SK-N-SH treated with all-trans-retinoic acid at 6 μM for 48 hours (cell line): ENCODE measurements at regions not wholly inside any gene's neighbourhood (a gene's known extent, or its start where the extent isn't known, plus 50 kb on each side); places are given as distances from the start of the nearest gene placed in this dataset.

Experiments
- BACH2 ChIP-seq: fragments of 250-450 bp; sonication (Bioruptor Pico); IDR thresholded peaks from 2 replicates; pipeline ENCODE4 v1.9.0; 2021; ENCODE audit warnings: mild to moderate bottlenecking, borderline replicate concordance
- CREB5 ChIP-seq: fragments of 250-450 bp; sonication (Bioruptor Pico); IDR thresholded peaks from 2 replicates; pipeline ENCODE4 v1.5.1; 2020; ENCODE audit warnings: low read depth, mild to moderate bottlenecking, moderate library complexity
- CSDC2 ChIP-seq: fragments of 250-450 bp; sonication (Bioruptor Pico); IDR thresholded peaks from 2 replicates; pipeline ENCODE4 v1.5.0; 2020; ENCODE audit warnings: mild to moderate bottlenecking, moderate library complexity
- ESRRG ChIP-seq: fragments of 250-450 bp; sonication (Bioruptor Pico); IDR thresholded peaks from 2 replicates; pipeline ENCODE4 v1.6.1; 2021; ENCODE audit warnings: mild to moderate bottlenecking
- ISL1 ChIP-seq: fragments of 250-450 bp; sonication (Bioruptor Pico); IDR thresholded peaks from 2 replicates; pipeline ENCODE4 v2.1.2; 2022; ENCODE audit warnings: mild to moderate bottlenecking, moderate library complexity
- PATZ1 ChIP-seq: fragments of 250-450 bp; sonication (Bioruptor Pico); IDR thresholded peaks from 2 replicates; pipeline ENCODE4 v1.8.0; 2020; ENCODE audit warnings: mild to moderate bottlenecking, moderate library complexity, borderline replicate concordance
- RARB ChIP-seq: fragments of 250-450 bp; sonication (Bioruptor Pico); IDR thresholded peaks from 2 replicates; pipeline ENCODE4 v1.8.0; 2021; ENCODE audit warnings: mild to moderate bottlenecking, moderate library complexity
- TSHZ2 ChIP-seq: fragments of 250-450 bp; sonication (Bioruptor Pico); IDR thresholded peaks from 2 replicates; pipeline ENCODE4 v1.5.0; 2020; ENCODE audit warnings: mild to moderate bottlenecking, moderate library complexity
- ZFP3 ChIP-seq: fragments of 250-450 bp; sonication (Bioruptor Pico); IDR thresholded peaks from 2 replicates; pipeline ENCODE4 v1.5.0; 2020; ENCODE audit warnings: mild to moderate bottlenecking, moderate library complexity

- TF ChIP-seq ISL1 (CRISPR knock-in tag) = no peak
- no peak for TF ChIP-seq CREB5 (CRISPR knock-in tag)
- no peak for TF ChIP-seq TSHZ2
- no peak for TF ChIP-seq BACH2 (CRISPR knock-in tag)
- no peak for TF ChIP-seq RARB (CRISPR knock-in tag)
- no peak for TF ChIP-seq CSDC2
- no peak for TF ChIP-seq ESRRG (CRISPR knock-in tag)
- TF ChIP-seq PATZ1 = no peak
- TF ChIP-seq ZFP3 = no peak
These were observed 579.1 kb downstream of the IRS1 start for GRCh38 chr2:226220511-226220910.
